GM21717 (cell line): ENCODE measurements at regions not wholly inside any gene's neighbourhood (a gene's known extent, or its start where the extent isn't known, plus 50 kb on each side); places are given as distances from the start of the nearest gene placed in this dataset.
"Not testable (repeated sequence)": the region's sequence is repeated elsewhere in the genome, so short reads cannot be mapped to it uniquely, and the experiment has no call there.

ENCODE experiments used
- ATAC-seq: cut with Tn5 transposase; IDR thresholded peaks from one replicate; pipeline ENCODE4 v1.9.1; 2021; ENCODE audit warnings: mild to moderate bottlenecking, moderate library complexity; ENCODE audit not compliant: unreplicated experiment

- no peak for ATAC-seq
These were observed 302.2 kb downstream of the RPS24 start for GRCh38 chr10:78335691-78336401.

- ATAC-seq = no peak
These were observed 302.7 kb downstream of the RPS24 start for GRCh38 chr10:78336402-78336791.

GRCh38 chr10:78337016-78337415 lies 303.4 kb downstream of the RPS24 start:
- no peak for ATAC-seq

- ATAC-seq = no peak
These were observed 304.2 kb downstream of the RPS24 start for GRCh38 chr10:78337646-78338391.

GRCh38 chr10:78338717-78339116 lies 305.1 kb downstream of the RPS24 start:
- ATAC-seq = no peak

GRCh38 chr10:78339251-78339650 lies 305.6 kb downstream of the RPS24 start:
- no peak for ATAC-seq

- ATAC-seq = no peak
These were observed 308.4 kb downstream of the RPS24 start for GRCh38 chr10:78341953-78342614.

- ATAC-seq = no peak
These were observed 309.4 kb downstream of the RPS24 start for GRCh38 chr10:78342827-78343653.

GRCh38 chr10:78344257-78344656 lies 310.6 kb downstream of the RPS24 start:
- not testable (repeated sequence) for ATAC-seq

- not testable (repeated sequence) for ATAC-seq
These were observed 311.9 kb downstream of the RPS24 start for GRCh38 chr10:78345515-78345914.

GRCh38 chr10:78346721-78347120 lies 313.1 kb downstream of the RPS24 start:
- no peak for ATAC-seq

GRCh38 chr10:78348411-78349164 lies 314.9 kb downstream of the RPS24 start:
- ATAC-seq = no peak

- ATAC-seq = no peak
These were observed 315.5 kb downstream of the RPS24 start for GRCh38 chr10:78349165-78349516.

- ATAC-seq = no peak
These were observed 316.4 kb downstream of the RPS24 start for GRCh38 chr10:78349911-78350663.

GRCh38 chr10:78351283-78351682 lies 317.6 kb downstream of the RPS24 start:
- no peak for ATAC-seq

- ATAC-seq = no peak
These were observed 318.1 kb downstream of the RPS24 start for GRCh38 chr10:78351809-78352208.

GRCh38 chr10:78353636-78354035 lies 320.0 kb downstream of the RPS24 start:
- ATAC-seq = no peak

GRCh38 chr10:78354101-78354500 lies 320.4 kb downstream of the RPS24 start:
- ATAC-seq = no peak

GRCh38 chr10:78356291-78356900 lies 322.7 kb downstream of the RPS24 start:
- no peak for ATAC-seq
